Hematopoietic multipotent progenitor cell treated with erythropoietin and hydrocortisone succinate and interleukin-3 and kit ligand, for 8 days (in vitro differentiated cells): ENCODE measurements at regions not wholly inside any gene's neighbourhood (a gene's known extent, or its start where the extent isn't known, plus 50 kb on each side); places are given as distances from the start of the nearest gene placed in this dataset.
"Not testable (repeated sequence)": the region's sequence is repeated elsewhere in the genome, so short reads cannot be mapped to it uniquely, and the experiment has no call there.

Experiments used
- DNase-seq: peaks from one replicate; pipeline ENCODE4 v3.0.0-alpha.2; 2015

DNA sequence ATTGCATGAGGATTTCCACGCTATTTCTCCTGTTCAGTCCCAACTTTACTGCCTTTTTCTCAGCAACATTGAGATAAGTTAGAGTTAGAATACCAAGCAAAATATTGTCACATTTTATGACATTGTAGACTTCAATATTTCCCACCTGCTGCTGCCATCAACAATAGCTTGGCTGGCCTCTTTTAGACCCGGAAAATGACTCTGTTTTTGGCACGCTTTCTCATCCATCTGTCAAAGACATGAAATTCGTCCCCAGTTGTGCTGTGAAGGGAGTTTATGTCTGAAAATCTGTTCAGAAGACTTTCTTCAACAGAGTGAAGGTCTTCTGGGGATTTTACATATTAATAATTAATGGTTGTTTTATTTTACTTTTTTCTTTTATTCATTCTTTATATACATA is 857.3 kb downstream of the FRK start:
- DNase-seq = no peak

DNA sequence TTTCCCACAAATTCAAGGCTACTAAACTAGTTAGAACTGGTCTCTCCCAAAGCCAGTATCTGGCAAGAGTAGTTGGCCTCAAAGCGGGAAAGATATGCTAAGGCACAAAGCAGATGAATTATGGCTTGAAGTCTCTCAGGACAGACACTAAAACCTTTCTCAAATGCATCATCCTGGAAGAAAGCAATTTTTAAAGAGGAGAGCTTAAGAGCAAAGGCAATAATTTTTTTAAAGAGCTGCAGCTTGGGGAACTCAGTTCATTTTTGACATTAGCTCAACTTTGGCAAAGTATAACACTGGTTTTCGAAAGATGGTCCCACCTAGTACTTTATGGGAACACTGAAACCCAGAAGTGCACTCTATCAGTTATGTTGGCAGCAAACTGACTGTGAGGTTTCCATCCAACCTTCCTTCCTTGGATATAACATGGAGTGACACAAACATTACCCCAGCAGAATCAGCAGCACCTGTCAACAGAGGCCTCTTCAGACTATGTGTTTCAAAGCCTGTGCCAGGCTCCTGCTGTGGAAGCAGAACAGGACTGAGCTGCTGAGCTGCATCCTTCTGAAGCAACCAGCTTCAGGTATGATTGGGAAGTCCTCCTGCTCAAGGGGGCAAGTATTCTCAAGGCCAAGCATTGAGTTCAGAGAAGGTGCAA is 852.3 kb upstream of the HS3ST5 start:
- DNase-seq = no peak

GRCh38 chr6:115191989-115192388 is 849.2 kb upstream of the HS3ST5 start:
- no peak for DNase-seq

- DNase-seq = no peak
These were observed 847.7 kb upstream of the HS3ST5 start for GRCh38 chr6:115190534-115190933.

GRCh38 chr6:115175456-115175855 is 832.6 kb upstream of the HS3ST5 start:
- DNase-seq = not testable (repeated sequence)

GRCh38 chr6:115165912-115166311 is 823.1 kb upstream of the HS3ST5 start:
- DNase-seq = not testable (repeated sequence)

DNA sequence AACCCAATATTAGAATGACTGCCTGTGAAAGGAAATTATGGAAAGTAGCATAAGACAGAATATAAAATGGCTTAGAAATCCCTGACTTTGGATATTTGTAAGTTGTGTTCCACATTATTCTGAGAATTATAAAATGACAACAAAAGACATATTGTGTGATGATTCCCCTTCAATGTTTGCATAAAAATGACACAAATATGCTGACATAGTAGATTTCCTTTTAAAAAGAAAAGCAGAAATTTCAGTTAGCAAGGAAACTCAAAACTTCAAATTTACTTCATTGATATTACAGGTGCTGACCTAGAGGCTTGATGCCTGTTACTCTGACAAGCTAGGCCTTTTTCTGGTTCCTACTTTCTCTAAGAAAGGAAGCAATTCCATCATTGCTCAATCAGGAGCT is 816.9 kb upstream of the HS3ST5 start:
- no peak for DNase-seq

DNA sequence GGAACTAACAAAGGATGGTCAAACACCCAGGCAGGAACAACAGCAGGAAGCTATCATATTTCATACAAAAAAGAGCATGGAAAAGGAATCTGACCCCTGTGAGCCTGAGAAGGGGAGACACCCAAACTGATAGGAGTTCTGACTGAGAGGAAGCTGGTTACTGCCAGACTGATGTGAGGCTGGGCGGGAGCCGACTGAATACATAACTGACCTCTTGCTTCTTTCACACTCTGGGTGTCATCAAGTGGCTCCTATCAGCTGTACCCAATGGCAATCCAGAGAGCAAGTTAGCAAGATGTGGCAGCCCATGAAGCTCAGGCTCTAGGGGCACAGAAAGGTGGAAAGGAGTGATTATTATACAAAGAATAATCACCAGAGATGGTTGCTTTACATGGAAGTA is 795.1 kb upstream of the HS3ST5 start:
- no peak for DNase-seq

DNA sequence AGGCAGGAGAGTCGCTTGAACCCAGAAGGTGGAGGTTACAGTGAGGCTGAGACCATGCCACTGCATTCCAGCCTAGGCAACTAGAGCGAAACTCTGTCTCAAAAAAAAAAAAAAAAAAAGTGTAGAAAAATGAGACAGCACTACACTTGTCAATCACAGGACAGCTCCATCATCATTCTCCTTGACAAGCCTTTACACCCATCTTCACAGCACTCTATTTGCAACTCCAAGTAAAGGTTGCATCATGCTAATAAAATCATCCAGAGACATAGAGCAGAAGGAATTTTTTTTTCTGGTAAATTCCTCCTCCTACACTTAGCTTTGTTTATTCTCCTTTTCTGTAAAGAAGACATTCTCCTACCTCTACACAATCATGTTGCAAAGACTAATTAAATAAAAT is 791.0 kb upstream of the HS3ST5 start:
- no peak for DNase-seq

GRCh38 chr6:115131709-115132490 is 789.1 kb upstream of the HS3ST5 start:
- no peak for DNase-seq

DNA sequence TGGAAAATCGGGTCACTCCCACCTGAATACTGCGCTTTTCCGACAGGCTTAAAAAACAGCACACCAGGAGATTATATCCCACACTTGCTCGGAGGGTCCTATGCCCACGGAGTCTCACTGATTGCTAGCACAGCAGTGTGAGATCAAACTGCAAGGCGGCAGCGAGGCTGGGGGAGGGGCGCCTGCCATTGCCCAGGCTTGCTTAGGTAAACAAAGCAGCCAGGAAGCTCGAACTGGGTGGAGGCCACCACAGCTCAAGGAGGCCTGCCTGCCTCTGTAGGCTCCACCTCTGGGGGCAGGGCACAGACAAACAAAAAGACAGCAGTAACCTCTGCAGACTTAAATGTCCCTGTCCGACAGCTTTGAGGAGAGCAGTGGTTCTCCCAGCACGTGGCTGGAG is 778.7 kb upstream of the HS3ST5 start:
- DNase-seq = not testable (repeated sequence)

GRCh38 chr6:115120391-115120790 is 777.6 kb upstream of the HS3ST5 start:
- DNase-seq = no peak

DNA sequence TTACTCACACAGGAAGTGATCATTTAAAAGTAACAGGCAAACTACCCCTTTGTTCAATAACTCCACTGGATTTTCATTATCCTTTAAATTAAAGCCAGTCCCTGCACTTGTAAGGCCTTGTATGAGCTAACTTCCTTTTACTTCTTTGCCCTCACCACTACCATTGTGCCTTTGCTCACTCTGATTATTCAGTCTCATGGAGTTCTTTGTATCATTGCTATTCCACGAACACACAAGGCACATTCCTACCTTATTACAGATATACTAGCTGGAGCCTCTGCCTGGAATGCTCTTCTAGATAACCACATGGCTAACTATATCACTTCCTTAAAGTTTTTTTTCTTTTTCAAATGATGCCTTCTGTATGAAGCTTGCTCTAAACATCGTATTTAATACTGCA is 748.6 kb upstream of the HS3ST5 start:
- no peak for DNase-seq

DNA sequence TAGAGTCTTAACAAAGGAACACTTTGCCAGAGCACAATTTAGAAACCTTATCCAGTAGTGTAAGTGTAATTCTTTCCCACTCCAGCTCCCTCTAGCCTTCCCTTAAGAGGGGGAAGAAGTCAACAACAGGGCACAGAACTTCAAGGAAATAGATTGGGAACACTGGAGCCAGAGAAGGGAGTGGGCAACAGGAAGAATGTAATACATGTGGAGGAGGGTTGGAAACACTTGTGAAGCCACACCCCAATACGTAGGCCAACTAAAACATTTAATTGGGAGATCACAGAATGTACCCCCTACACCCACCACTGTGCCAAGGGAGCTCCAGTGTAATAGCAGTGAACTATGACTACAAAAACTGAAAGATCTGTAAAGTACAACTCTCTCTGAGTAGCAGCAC is 735.7 kb upstream of the HS3ST5 start:
- no peak for DNase-seq

DNA sequence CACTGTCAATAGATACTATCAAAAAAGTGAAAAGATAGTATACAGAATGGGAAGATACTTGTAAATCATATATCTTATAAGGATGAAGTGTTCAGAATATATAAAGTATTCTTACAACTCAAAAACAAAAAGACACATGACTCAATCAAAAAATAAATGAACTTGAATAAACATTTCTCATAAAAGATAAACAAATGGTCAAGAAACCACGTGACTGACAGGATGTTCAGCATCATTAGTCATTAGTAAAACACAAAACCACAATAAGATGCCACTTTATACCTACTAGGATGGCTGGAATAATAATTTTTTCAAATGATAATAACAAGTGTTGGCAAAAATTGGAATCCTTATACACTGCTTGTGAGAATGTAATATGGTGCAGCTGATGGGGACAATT is 729.1 kb upstream of the HS3ST5 start:
- no peak for DNase-seq

GRCh38 chr6:115067690-115068447 is 725.0 kb upstream of the HS3ST5 start:
- no peak for DNase-seq

- DNase-seq = no peak
These were observed 721.9 kb upstream of the HS3ST5 start for GRCh38 chr6:115064680-115065079.

- no peak for DNase-seq
These were observed 717.8 kb upstream of the HS3ST5 start for GRCh38 chr6:115060581-115060980.

DNA sequence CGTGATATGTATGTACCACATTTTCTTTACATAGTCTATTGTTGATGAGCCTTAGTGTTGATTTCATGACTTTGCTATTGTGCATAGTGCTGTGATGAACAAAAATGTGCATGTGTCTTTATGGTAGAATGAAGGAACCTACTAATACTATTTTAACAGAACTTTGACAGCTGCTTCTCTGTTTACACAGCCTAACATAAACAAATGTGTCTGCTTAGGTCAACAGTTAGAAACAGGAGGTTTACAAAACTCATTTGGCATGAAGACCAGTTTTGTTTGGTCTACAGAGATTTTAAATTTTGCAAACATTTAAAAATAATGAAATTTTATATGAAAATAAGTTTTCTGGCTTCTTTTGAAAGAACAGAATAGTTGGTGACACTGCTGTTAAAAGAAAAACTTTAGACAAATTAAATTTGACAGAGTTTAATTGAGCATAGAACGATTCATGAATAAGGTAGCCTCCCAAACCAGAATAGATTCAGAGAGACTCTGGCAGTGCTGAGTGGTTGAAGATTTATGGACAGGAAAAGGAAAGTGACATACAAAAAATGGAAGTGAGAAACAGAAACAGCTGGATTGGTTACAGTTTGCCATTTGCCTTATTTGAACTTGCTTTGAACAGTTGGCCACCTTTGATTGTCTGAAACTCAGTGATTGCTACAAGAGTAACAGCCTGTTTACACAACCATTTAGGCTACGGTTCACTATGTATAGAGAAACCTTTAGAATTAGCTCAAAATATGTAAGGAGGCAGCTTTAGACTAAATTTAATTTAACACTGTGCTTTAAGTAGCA is 715.8 kb upstream of the HS3ST5 start:
- no peak for DNase-seq

DNA sequence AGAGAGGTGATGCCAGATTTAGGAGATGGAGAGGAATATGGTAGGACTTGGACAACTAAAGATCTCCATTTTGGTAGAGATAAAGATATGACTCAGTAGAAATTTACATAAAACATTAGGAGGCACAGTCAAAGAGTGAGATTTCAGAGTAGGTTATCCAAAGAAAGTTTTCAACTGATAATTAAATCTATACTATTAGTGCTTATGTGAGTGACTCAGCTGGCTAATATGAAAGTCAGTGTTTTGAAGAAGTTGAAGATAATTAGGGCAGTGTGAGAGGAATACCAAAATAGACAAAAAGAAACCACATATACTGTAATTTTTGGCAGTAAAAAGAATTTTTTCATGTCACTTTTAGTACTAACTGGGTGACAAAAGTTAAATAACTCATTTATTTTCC is 712.8 kb upstream of the HS3ST5 start:
- DNase-seq = no peak

DNA sequence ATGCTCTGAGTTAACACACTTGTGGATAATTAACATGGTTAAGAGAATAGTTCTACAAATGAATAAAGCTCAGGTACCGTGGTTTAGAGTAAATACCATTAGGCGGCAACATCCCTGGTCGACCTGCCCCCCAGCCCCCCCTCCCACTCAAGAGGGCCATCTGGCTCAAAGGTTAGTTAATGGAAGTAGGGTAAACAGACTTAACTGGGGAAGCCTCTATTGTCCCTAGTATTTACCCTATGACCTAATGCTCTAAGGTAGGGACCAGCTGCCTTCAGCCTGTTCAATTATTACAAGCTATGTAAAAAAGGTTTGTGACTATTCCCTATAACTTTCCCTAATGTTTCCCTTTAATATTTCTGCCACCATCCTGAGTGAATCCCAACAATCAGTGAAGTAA is 711.4 kb upstream of the HS3ST5 start:
- not testable (repeated sequence) for DNase-seq

- DNase-seq = no peak
These were observed 710.5 kb upstream of the HS3ST5 start for GRCh38 chr6:115053169-115053860.
